HG02938 (cell line): ENCODE measurements at regions not wholly inside any gene's neighbourhood (a gene's known extent, or its start where the extent isn't known, plus 50 kb on each side); places are given as distances from the start of the nearest gene placed in this dataset.

Source experiments
- ATAC-seq: cut with Tn5 transposase; IDR thresholded peaks from one replicate; pipeline ENCODE4 v1.9.1; 2021; ENCODE audit warnings: mild to moderate bottlenecking, moderate library complexity; ENCODE audit not compliant: unreplicated experiment

DNA sequence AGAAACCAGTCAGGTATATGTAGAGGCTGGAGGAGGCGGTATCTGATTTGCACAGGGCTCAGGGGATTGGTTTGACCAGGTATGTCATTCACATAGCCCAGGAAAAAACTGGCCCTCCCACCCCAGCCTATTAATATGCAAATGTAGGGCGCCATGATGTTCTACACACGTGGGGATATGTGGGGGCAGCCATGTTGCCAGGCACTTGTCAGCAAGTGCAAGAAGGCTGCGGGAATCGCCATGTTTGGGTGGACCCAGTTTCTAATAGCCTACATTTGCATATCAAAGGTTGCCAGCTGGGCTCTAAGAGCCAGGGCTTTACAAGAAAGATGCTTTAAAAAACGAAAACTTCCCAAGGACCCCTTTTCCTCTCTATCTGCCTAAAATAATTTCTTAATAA is 335.1 kb downstream of the SMARCA1 start:
- ATAC-seq, result no peak

DNA sequence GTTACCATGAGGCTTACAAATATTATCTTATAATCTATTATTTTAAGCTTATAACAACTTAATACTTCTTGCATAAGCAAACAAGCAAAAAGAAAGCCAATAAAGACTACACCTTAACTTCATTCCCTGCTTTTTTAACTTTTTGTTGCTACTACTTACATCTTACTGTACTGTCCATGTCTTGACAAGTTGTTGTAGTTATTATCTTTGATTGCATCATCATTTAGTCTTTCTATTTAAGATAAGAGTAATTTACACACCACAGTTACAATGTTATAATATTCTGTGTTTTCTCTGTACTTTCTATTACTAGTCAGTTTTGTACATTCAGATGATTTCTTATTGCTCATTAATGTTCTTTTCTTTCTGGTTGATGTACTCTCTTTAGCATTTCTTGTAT is 346.6 kb downstream of the SMARCA1 start:
- ATAC-seq, result no peak

DNA sequence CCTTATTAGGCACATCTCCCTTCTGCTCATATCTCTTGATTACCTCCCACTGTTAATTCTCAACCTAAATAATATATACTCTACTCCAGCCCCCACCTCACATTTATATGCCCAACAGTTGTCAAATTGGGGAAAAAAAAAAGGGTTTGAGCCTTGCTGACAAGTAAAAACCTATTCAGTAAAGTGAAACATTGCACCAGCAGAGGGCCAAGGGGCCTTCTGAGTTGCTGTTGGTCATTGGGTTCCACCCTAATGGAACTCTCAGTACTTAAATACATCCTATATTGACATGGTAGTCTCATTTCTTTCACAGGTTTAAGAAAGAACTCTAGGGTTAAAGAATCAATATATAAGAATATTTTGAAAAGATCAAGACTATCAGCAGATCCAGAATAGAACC is 362.2 kb downstream of the SMARCA1 start:
- ATAC-seq, result no peak

DNA sequence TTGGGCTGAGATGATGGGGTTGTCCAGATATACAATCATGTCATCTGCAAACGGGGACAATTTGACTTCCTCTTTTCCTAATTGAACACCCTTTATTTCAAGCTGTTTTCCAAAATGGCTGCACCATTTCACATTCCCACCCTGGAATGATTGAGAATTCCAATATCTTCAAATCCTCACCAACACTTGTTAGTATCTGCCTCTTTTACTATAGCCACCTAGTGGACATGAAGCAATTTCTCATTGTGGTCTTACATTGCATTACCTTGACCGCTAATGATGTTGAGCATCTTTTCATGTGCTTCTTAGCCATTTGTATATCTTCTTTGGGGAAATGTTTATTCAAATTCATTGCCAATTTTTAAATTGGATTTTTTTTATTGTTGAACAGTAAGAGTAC is 364.8 kb downstream of the SMARCA1 start:
- no peak for ATAC-seq

DNA sequence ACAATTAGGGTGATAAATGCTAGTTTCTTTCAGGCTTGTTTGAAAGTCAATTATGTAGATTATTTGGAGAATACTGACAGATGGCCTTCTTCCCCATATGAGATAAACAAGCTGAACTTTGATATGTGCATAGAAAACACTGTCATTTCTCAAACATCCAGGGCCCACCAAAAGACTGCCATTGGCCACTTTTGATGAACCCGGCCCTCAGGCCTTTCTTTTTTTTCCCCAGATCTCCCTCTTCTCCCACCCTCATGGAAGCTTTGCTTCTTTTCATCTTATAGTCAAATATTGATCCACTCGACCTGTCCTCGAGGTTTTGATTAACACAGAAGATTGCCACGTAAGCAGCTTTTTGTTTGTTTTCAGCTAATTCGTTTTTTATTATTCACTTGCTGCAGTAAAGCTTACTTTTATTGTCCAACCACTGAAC is 377.4 kb downstream of the SMARCA1 start:
- no peak for ATAC-seq

DNA sequence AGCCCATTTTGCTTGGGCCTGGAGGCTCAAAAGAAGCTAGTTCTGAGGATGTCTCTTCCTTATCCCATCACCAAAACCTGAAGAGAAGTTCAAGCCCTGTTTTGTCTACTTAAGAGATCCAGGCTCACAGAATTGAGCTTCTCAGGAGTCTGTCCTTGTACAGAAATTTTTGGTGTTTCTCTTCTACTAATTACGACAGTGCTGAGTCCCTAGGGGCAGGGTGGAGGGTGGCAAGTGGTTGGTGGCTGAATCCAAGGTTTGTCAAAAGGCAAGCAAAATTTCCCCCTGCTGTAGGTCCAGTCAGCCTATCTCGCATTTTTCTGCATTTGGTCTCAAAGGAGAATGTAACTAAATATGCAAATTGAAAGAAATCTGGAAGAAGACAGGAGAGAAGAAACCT is 377.9 kb downstream of the SMARCA1 start:
- no peak for ATAC-seq

DNA sequence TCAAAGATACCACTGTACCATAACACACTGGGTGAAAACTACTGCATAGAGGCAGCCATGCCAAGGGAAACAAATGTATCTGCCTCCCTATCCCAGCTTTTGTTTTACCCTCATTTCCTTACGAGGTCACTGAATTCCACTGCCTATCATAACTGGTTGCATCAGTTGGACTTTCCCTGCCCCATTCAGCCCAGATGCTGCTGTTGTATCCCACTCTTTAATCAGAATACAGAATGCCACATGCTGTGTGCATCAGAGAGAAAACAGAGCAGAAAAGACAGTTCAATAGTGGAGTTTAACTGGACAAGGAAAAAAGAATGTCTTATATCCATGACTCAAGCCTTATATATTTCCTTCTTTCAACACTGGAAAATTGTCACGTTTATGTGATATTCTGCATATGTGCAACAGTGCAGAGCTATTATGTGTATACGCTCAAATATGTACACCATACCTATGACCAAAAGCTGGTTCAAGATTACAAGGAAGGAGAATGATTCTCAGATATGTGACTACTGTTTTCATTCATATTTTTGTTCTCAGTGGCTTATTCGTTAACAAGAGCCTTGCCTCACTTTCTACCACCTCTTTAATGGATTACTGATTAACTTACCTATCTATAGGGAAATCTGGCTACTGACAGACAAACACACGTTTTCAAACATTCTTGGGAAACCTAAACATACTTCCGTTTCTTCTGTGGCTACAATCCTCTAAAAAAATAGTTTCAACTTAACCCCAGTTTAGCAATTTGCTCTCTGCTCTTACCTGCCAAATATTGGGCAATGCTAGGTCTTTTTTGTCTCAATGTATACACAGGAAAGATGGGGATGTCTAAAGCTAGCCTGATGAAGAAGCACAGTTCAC is 378.9 kb downstream of the SMARCA1 start:
- ATAC-seq, result no peak

DNA sequence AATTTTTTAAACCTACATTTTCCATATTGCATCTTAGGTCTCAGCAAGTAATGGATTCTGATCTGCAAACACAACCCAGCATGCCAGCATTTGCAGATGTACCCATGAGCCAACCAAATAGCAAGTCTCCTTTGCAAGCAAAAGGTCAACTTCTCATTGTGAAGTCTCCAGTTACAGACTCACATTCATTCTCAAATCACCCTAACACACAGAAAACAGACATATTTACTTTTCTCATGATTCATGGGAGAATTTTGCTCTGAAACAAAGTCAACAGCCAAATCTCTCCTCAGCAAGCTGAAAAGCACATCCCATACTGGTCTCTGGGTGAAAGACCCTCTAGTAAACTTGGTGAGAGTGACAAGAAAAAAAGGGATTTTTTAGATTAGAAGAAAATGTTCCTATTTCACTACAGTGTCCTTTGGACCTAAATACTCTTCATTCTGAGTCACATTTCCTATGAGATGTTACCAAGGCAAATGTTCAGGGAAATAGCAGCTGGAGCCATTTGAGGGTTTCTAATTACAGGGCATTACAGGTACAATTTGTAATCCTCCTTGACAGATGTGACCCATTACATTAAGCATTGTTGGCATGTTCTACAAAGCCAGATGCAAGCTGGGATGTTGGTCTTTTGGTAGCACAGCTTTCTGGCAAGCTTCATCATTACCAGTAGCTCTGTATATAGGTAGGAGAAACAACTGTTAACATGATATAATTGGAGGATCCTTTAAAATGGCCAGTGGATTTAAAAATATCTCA is 383.3 kb downstream of the SMARCA1 start:
- ATAC-seq, result no peak

DNA sequence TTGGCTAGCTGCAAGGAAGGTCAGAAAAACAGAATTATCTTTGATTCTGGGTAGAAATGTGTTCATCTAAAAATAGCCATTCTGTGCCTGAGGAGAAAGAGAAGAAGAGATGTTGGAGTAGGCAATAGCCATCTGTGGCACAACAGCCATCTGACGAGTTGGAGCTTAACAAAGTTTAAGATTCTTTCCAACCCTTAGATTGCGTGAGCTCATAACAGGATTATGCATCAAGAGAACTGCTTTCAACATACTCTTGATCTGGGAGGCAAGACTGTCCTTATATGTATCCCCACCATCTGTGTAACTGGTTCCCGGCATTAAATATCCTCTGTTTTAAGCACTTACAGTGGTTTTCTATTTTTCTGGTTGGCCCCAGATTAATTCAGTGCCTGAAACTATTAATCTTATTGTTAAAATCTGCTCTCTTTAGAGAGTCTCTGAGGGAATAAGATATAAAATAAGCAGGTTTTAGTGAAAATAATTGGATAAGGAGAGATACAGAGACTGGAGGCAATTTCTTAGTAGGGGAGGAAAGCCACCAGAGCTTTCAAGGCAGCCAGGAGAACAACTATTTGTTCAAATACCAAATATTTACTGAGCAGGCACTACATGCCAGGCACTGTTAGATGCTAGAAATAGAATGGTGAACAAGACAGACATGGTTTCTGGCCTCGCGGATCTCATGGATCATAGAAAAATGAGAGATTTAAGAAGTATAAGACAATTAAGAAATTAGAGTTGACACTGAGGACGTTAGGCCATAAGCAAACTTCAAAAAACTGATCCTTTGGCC is 398.0 kb downstream of the SMARCA1 start:
- ATAC-seq, result no peak

DNA sequence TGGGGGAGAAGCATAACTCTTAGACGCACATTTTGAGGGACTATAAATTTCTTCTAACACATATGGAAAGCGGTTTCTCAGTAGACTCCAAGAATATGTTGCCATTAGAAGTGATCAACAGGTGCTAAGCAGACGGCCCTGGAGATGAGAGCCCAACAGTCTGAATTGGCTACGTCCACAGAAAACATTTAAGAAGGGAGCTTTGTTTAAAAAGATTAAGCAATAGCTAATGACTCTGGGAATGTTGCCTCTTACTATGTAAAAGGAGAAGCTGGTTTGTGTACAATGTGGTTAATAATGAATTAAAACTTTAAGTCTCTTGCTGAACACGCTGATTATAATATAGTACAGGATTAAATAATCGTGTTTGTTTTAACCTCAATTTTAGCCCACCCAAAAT is 399.5 kb downstream of the SMARCA1 start:
- ATAC-seq, result no peak

DNA sequence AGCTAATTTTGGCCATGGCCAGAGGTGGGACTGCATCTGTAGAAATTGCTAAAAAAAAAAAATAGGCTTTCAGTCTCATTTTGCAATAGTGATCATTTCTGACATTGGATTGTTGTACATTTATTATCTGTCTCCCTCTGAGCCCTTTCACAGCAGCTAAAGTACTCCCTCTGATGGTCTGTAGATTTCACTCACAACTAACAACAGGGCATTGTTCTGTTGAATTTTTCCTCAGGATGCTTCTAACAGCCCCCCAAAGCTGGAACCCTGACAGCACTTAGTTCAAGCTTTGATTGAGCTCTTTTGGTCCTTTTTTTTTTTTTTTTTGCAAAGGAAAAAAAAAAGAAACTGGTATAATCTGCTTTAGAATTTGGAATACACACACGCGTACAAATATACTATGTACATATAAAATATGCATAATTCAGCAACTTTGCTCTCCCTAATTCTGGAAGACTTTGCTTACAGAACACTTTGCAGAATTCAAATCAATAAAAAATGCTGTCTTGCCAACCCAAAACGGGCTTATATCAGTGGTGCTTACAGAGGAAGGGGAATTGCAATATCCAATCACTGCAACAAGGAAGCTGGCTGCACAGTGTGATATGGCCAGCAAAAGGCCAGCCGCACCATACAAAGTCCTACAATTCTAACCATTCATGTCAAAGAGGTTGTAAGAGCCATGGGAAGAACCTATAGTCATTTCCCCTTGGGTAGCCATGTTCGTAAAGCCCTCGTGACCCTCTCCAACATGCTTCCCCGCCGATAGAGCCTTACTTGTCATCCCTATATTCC is 406.4 kb downstream of the SMARCA1 start:
- ATAC-seq, result no peak

DNA sequence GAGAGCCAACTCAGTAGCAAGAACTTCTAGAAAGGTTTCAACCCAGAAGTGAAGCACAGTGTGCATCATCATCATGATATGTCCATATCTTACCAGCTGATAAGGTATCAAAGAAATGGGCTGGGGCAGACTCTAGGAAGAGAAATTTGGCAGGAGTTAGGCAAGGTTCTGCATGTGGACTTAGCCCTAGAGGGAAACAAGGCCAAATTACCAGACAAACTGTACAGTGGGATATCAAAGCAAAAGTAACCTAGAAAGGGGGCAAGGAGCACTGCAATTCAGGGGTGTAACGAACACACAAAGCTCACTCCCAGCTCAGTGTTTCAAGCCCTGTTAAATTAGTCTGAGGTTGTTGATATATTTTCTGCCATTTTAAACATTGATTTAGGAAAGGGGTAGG is 407.4 kb downstream of the SMARCA1 start:
- ATAC-seq, result no peak

DNA sequence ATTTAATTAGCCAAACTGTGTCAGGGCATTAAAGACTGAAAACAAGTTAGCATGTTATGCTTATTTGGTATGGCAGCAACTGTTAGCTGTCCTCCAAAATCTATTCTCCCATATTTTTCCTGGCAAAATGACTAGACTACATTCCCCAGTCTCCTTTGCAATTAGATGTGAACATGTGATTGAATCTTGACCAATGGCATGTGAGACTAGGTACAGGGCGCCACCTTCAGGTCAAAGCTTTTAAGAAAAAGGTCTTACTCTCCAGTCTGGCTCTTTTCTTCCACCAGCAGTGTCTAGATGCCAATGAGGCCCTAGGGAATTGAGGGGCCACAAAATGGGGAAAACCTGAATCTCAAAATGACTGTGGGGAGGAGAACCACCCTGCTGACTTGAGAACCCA is 408.2 kb downstream of the SMARCA1 start:
- ATAC-seq, result peak; percentile 81

DNA sequence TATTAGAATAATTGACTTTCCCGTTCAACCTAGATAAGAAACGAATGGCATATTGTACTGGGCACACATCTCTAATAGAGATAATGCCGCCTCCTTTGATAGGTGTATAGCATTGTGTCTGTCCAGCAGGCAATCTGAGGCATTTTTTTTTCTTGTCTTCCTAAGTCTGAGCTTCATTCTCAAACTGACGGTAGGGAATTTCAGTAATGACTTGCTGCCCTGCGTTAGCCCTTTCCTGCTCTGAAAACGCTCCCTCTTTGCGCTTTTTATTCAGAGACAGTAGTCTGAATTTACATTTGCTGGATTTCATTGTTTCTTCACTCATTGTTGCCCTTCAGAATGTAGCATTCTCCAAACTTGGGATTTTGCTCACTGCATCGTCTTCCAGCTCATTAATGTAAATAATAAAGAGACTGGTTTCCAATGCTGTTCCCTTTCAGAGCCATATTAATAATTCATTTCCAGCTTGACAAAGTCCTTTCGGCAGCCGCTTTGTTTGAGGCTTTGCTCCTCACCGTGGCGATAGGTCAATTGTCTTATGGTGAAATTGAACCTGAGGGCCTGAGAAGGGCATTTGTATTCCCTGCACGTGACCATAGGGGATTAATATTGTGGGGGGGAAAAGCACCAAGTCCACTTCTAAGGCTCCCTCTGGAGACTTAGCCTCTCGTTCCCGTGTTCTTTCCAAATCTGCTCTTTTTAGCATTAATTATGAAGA is 412.1 kb downstream of the SMARCA1 start:
- ATAC-seq, result no peak

DNA sequence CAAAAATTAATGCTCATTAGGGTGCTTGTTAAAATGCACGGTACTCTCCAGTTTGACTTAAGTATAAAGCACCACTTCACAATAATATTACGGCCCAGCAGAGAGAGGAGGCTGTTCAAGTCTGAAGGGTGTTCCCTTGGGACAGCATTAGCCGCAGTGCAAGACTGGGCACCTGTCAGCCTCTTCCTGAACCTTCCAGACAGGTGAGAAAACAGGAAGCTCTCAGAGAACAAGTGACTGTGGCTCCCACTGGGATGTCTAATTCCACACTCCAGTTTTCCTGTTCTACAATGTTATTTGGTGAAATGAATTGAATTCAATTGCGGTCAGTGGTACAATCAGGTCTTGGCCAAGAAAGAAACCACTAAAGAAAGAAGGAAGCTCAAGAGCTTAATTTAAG is 414.4 kb downstream of the SMARCA1 start:
- no peak for ATAC-seq

DNA sequence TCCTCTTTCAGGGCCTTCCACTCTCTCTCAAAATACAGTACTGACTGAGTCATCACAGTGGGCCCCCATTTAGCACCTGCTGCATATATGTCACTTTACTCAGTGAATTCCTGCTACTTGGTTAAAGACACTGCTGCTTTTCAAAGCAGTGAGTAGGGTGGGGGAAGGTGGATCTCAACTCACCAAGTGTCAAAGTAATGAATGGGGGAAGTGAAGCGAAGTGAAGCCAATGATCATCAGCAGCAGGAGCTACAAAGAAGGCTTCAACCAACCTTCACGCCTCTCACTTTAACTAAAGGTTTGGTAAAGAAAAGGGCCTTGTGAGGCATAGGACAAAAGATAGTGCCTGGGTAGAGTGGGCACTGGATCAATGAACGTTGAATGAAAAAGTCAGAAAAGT is 424.1 kb downstream of the SMARCA1 start:
- no peak for ATAC-seq

DNA sequence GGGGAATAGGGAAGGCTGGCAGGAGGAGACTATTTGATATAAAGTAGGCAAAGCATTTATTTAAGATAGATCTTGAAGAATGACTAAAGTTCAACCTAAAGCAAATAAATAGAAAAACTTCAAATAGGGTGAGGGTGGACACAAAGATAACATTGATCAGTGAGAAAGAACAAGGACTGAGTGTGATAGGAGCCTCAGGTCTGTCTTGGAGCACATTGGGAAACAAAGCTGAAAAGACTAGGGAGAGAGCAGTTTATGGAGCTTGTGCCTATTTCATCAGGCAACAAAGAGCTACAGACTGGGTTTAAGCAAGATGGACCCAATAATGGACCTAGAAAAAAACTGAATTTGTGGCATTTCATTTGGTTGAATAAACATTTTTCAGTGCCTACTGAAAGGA is 425.6 kb downstream of the SMARCA1 start:
- no peak for ATAC-seq

DNA sequence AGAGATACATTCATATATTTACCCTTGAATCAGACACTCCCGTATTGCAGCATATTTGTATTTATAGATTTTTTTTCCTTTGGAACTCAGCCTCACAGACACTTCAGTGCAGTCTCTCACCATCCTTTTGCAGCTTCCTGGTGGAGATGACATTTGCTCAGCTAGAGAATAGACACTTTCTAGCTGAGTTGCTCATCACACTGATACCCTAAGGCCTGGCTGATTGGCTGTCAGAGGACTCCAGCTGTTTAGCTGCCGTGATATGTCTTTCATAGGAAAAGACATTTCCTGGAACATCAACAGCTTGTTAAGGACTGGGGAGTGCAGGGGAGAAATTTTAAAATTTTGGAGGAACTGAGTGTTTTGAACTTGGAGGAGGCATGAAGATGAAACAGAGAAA is 429.6 kb downstream of the SMARCA1 start:
- ATAC-seq, result no peak

DNA sequence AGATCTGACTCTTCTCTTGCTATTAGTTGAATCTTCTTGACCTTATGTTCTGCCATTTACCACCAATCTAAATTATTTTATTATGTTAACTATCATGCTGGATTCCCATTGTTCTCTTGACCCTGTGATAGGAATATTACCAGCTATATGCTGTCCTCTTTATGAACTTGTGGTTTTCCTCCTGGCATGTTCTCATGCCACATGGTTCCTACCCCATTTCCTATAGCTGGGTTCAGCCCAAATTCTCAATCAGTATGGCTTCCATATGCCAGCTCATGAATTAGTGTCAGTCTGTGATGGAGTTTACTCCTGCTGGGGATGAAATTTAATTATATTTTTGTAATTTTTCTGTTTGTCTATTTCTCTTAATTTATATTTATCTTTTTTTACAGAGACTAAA is 430.5 kb downstream of the SMARCA1 start:
- ATAC-seq, result no peak

DNA sequence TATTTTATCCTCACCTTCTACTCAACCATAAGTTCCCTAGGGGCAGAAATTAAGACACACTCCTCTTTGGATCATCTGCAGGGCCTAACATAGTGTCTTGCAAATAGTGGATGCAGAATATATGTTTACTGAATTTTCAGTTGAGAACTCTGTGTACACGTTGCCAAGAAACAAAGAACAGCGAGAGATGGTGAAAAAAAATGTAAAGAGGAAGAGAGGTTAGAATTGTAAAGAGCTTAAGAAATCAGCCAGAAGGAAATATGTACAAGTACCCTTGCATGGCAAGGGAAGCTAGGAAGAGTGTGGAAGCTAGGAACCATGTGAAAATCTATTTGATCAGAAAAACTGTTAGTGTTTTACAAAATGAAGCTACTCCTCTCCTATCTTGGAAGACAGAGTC is 431.0 kb downstream of the SMARCA1 start:
- no peak for ATAC-seq
